ENCODE measurements at regions not wholly inside any gene's neighbourhood (a gene's known extent, or its start where the extent isn't known, plus 50 kb on each side); places are given as distances from the start of the nearest gene placed in this dataset.

DNA sequence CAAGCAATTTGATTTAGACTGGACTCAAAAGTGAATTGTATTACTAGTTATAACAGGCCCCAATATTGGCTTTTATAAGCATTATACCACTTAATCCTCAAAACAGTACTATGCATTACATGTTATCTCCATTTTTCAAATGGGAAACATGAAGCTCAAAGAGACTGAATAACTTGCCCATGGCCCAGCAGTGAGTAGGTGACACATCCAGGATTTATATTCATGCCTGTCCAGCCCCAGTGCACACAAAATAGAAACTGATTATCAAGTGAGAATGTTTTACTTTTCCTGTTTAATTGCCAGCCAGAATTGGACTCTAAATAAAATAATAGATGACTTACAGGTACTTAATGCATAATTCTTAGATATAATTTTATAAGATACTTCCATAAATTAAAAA, 82.9 kb downstream of the NIBAN1 start:
- no peak for TF ChIP-seq FOSL1 (IDR thresholded peaks at IDR 0.05; ENCODE audit: insufficient read depth, low read depth, low read length)
- Histone ChIP-seq H3K27ac (ENCODE audit: low read depth, low read length) (no peak overlapping the region), H3K14ac (ENCODE audit: insufficient read length) (no peak overlapping the region), H3K23ac (ENCODE audit: insufficient read length) (no peak overlapping the region), H2BK12ac (ENCODE audit: low read depth, low read length) (no peak overlapping the region), H2BK20ac (ENCODE audit: low read length) (no peak overlapping the region), H3K56ac (replicated peaks; ENCODE audit: insufficient read length, low read depth, low read length) (no peak overlapping the region), H3K4me2 (ENCODE audit: insufficient read depth in 1 of 2, low read depth in 2 of 2, low read length in 2 of 2) (no peak overlapping the region), H4K8ac (ENCODE audit: extremely low read depth, insufficient read depth, low read length) (no peak overlapping the region), H3K4ac (replicated peaks; ENCODE audit: insufficient read length, low read depth, low read length) (no peak overlapping the region), H2AFZ (ENCODE audit: low read length) (no peak overlapping the region), H3K4me3 (ENCODE audit: extremely low read depth in 1 of 4, insufficient read depth in 2 of 4, low read depth in 3 of 4, low read length in 4 of 4) (no peak overlapping the region), H3K79me1 (ENCODE audit: low read depth, low read length) (no peaks in the 10 kb centered on the region), H3K9me3 (ENCODE audit: insufficient read depth in 2 of 2, low read depth in 1 of 2, low read length in 1 of 2) (no peaks in the 10 kb centered on the region), H3K27me3 (replicated peaks in 1 of 4; ENCODE audit: control insufficient read depth in 3 of 4, extremely low read depth in 1 of 4, insufficient read depth in 3 of 4, low read length in 3 of 4) (no peaks in the 10 kb centered on the region), H4K5ac (ENCODE audit: insufficient read length, low read depth, low read length) (no peak overlapping the region), H4K20me1 (replicated peaks in 1 of 2; ENCODE audit: control insufficient read depth in 1 of 2, insufficient read depth in 2 of 2, low read length in 2 of 2) (no peaks in the 10 kb centered on the region), H3K23me2 (ENCODE audit: low read depth, low read length) (no peaks in the 10 kb centered on the region), H3K9ac (replicated peaks in 1 of 4; ENCODE audit: extremely low read depth in 1 of 4, low read depth in 3 of 4, low read length in 3 of 4) (no peak overlapping the region), H2AK5ac (ENCODE audit: low read depth, low read length) (no peak overlapping the region), H2BK15ac (ENCODE audit: low read length) (no peak overlapping the region), H3K36me3 (ENCODE audit: control insufficient read depth in 2 of 4, insufficient read depth in 4 of 4, low read length in 3 of 4) (no peaks in the 10 kb centered on the region), H4K91ac (replicated peaks; ENCODE audit: insufficient read length, low read length) (no peak overlapping the region), H2BK5ac (ENCODE audit: low read depth, low read length) (no peak overlapping the region), H3K4me1 (replicated peaks in 1 of 4; ENCODE audit: control insufficient read depth in 3 of 4, insufficient read depth in 4 of 4, low read length in 3 of 4) (no peaks in the 10 kb centered on the region), H3K18ac (ENCODE audit: extremely low read depth, low read length) (no peak overlapping the region), H3K79me2 (ENCODE audit: control insufficient read depth in 1 of 2, insufficient read depth in 2 of 2, low read length in 2 of 2) (no peaks in the 10 kb centered on the region), H2BK120ac (replicated peaks; ENCODE audit: low read depth, low read length) (no peak overlapping the region)
- no peak for FAIRE-seq
- no peak for DNase-seq (ENCODE audit: low read depth in 1 of 2, low spot score in 2 of 2)
- POLR2A ChIA-PET (ENCODE audit: partially characterized antibody): interaction anchor here (1.4 kb wide), 1 partner anchor 83 kb away, joined by 3 read pairs; the partner anchor contains the start of gene NIBAN1
- CTCF ChIA-PET (ENCODE audit: partially characterized antibody): interaction anchor here (0.6 to 1.8 kb wide), 3 partner anchors 66 to 279 kb away, joined by 3 to 5 read pairs (median 3); no protein-coding TSS in a partner anchor
